Ishikawa (cell line): ENCODE measurements at regions not wholly inside any gene's neighbourhood (a gene's known extent, or its start where the extent isn't known, plus 50 kb on each side); places are given as distances from the start of the nearest gene placed in this dataset.

Experiments
- CEBPB ChIP-seq: IDR thresholded peaks from 2 replicates; pipeline ENCODE4 v1.6.1; 2012
- EP300 ChIP-seq: IDR thresholded peaks from 2 replicates; pipeline ENCODE4 v1.6.1; 2012; ENCODE audit warnings: borderline replicate concordance
- FOXM1 ChIP-seq: IDR thresholded peaks from 2 replicates; pipeline ENCODE4 v1.6.1; 2012; ENCODE audit warnings: low read depth, borderline replicate concordance
- NFIC ChIP-seq: IDR thresholded peaks from 2 replicates; pipeline ENCODE4 v1.6.1; 2012
- RAD21 ChIP-seq: IDR thresholded peaks from 2 replicates; pipeline ENCODE4 v1.6.1; 2012; ENCODE audit warnings: low read depth
- TAF1 ChIP-seq: IDR thresholded peaks from 2 replicates; pipeline ENCODE4 v1.6.1; 2012; ENCODE audit warnings: low read depth, mild to moderate bottlenecking
- TCF12 ChIP-seq: IDR thresholded peaks from 2 replicates; pipeline ENCODE4 v1.6.1; 2012; ENCODE audit warnings: low read depth
- TEAD4 ChIP-seq: IDR thresholded peaks from 2 replicates; pipeline ENCODE4 v1.6.1; 2012
- YY1 ChIP-seq: IDR thresholded peaks from 2 replicates; pipeline ENCODE4 v1.6.1; 2012; ENCODE audit warnings: low read depth
- ZBTB7A ChIP-seq: IDR thresholded peaks from 2 replicates; pipeline ENCODE4 v1.6.1; 2012; ENCODE audit warnings: low read depth
- TF ChIP-seq, protein P1 (sequence below): IDR thresholded peaks from 2 replicates; pipeline ENCODE4 v1.6.1; 2012
- TF ChIP-seq, protein P2 (sequence below): IDR thresholded peaks from 2 replicates; pipeline ENCODE4 v1.6.1; 2012; ENCODE audit warnings: low read depth, mild to moderate bottlenecking

DNA sequence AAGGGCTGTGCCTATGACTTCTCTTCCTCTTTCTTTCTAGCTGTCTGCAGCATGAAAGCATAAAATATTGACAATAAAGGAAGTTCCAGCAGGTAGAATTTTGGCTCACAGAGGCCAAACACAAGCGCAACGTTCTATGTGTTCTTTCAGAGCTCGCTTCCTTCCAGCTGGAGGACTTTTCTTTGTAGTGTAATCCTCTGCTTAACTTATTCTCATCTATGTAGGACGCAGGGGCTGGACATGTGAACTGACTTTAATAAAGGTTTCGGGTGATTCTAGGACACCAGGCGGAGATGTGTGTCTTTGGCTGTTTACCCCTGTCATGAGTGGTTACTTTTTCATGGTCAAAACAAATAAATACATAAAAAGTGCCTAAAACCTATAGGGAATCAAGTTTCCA, 191.5 kb upstream of the MAF start:
- TF ChIP-seq, protein P1, sequence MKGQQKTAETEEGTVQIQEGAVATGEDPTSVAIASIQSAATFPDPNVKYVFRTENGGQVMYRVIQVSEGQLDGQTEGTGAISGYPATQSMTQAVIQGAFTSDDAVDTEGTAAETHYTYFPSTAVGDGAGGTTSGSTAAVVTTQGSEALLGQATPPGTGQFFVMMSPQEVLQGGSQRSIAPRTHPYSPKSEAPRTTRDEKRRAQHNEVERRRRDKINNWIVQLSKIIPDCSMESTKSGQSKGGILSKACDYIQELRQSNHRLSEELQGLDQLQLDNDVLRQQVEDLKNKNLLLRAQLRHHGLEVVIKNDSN, result no peak
- TF ChIP-seq TAF1, result no peak
- no peak for TF ChIP-seq FOXM1
- no peak for TF ChIP-seq TEAD4
- no peak for TF ChIP-seq EP300
- TF ChIP-seq TCF12, result no peak
- TF ChIP-seq CEBPB, result no peak
- TF ChIP-seq ZBTB7A, result no peak
- no peak for TF ChIP-seq RAD21
- TF ChIP-seq NFIC, result no peak
- TF ChIP-seq YY1, result no peak
- TF ChIP-seq, protein P2, sequence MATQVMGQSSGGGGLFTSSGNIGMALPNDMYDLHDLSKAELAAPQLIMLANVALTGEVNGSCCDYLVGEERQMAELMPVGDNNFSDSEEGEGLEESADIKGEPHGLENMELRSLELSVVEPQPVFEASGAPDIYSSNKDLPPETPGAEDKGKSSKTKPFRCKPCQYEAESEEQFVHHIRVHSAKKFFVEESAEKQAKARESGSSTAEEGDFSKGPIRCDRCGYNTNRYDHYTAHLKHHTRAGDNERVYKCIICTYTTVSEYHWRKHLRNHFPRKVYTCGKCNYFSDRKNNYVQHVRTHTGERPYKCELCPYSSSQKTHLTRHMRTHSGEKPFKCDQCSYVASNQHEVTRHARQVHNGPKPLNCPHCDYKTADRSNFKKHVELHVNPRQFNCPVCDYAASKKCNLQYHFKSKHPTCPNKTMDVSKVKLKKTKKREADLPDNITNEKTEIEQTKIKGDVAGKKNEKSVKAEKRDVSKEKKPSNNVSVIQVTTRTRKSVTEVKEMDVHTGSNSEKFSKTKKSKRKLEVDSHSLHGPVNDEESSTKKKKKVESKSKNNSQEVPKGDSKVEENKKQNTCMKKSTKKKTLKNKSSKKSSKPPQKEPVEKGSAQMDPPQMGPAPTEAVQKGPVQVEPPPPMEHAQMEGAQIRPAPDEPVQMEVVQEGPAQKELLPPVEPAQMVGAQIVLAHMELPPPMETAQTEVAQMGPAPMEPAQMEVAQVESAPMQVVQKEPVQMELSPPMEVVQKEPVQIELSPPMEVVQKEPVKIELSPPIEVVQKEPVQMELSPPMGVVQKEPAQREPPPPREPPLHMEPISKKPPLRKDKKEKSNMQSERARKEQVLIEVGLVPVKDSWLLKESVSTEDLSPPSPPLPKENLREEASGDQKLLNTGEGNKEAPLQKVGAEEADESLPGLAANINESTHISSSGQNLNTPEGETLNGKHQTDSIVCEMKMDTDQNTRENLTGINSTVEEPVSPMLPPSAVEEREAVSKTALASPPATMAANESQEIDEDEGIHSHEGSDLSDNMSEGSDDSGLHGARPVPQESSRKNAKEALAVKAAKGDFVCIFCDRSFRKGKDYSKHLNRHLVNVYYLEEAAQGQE, result no peak
